ENCODE measurements at regions not wholly inside any gene's neighbourhood (a gene's known extent, or its start where the extent isn't known, plus 50 kb on each side); places are given as distances from the start of the nearest gene placed in this dataset.

GRCh38 chr4:101718810-101719209 is 71.7 kb upstream of the BANK1 start:
- TF ChIP-seq, protein P1, sequence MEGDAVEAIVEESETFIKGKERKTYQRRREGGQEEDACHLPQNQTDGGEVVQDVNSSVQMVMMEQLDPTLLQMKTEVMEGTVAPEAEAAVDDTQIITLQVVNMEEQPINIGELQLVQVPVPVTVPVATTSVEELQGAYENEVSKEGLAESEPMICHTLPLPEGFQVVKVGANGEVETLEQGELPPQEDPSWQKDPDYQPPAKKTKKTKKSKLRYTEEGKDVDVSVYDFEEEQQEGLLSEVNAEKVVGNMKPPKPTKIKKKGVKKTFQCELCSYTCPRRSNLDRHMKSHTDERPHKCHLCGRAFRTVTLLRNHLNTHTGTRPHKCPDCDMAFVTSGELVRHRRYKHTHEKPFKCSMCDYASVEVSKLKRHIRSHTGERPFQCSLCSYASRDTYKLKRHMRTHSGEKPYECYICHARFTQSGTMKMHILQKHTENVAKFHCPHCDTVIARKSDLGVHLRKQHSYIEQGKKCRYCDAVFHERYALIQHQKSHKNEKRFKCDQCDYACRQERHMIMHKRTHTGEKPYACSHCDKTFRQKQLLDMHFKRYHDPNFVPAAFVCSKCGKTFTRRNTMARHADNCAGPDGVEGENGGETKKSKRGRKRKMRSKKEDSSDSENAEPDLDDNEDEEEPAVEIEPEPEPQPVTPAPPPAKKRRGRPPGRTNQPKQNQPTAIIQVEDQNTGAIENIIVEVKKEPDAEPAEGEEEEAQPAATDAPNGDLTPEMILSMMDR (IDR thresholded peaks at IDR 0.05; ENCODE audit: low read depth, low read length), result no peak
- no peak for TF ChIP-seq EZH2phosphoT487 (IDR thresholded peaks at IDR 0.05; ENCODE audit: low read depth)

Data from OCI-LY3 (cell line).